PC-3 (cell line): ENCODE measurements at regions not wholly inside any gene's neighbourhood (a gene's known extent, or its start where the extent isn't known, plus 50 kb on each side); places are given as distances from the start of the nearest gene placed in this dataset.
A peak's percentile ranks its signal among the peaks of the same experiment; 100 is the strongest.
"Not testable (repeated sequence)": the region's sequence is repeated elsewhere in the genome, so short reads cannot be mapped to it uniquely, and the experiment has no call there.

Experiments used
- ATAC-seq: fragments of 200-7000 bp; cut with Tn5 transposase; 2 replicates; pipeline ENCODE4 v1.9.1; 2020; ENCODE audit warnings: mild to moderate bottlenecking, moderate library complexity
- BruUV-seq: library from RNA; stranded (reverse); fragments of 400-500 nt; replicated peaks from 2 replicates; lab custom pipeline; 2021; lab: Mats Ljungman, UMichigan
- CTCF ChIA-PET: fragments of 300-600 bp; sonication (Branson Sonifier 250); formaldehyde crosslinking; loops from one replicate; lab custom pipeline; 2022; ENCODE audit warnings: antibody characterized with exemption; lab: Charles Lee
- POLR2A ChIA-PET: fragments of 300-600 bp; sonication (Branson Sonifier 250); formaldehyde crosslinking; loops from one replicate; lab custom pipeline; 2022; ENCODE audit warnings: antibody characterized with exemption; ENCODE audit not compliant: unreplicated experiment; lab: Charles Lee
- DNase-seq: peaks from one replicate; pipeline ENCODE4 v3.0.0-alpha.2; 2015
- H2AFZ ChIP-seq: fragments of 300-600 bp; sonication (generic); 2 replicates; pipeline ENCODE4 v1.6.0; 2016; ENCODE audit warnings: antibody characterized with exemption, low read length
- H3F3A ChIP-seq: fragments of 300-600 bp; sonication (generic); one replicate; pipeline ENCODE4 v1.6.0; 2017; ENCODE audit warnings: antibody characterized with exemption, low read length, control low read depth, mild to moderate bottlenecking; ENCODE audit not compliant: unreplicated experiment
- H3K27ac ChIP-seq: fragments of 300-600 bp; sonication (generic); 2 replicates; pipeline ENCODE4 v1.5.1; 2016; ENCODE audit warnings: mild to moderate bottlenecking, low read length
- H3K27me3 ChIP-seq: fragments of 300-600 bp; sonication (generic); 2 replicates; pipeline ENCODE4 v1.6.1; 2016; ENCODE audit warnings: low read length, mixed read lengths
- H3K36me3 ChIP-seq: fragments of 300-600 bp; sonication (generic); 2 replicates; pipeline ENCODE4 v1.6.1; 2016; ENCODE audit warnings: low read depth, mixed run types, low read length, mixed read lengths
- H3K4me1 ChIP-seq: fragments of 300-600 bp; sonication (generic); 2 replicates; pipeline ENCODE4 v1.5.1; 2016; ENCODE audit warnings: low read length; ENCODE audit not compliant: insufficient read depth
- H3K4me2 ChIP-seq: fragments of 300-600 bp; sonication (generic); 2 replicates; pipeline ENCODE4 v1.6.0; 2016; ENCODE audit warnings: low read length
- H3K4me3 ChIP-seq: fragments of 300-600 bp; sonication (generic); 2 replicates; pipeline ENCODE4 v1.5.1; 2016; ENCODE audit warnings: mild to moderate bottlenecking, low read length, mixed read lengths
- H3K79me2 ChIP-seq: fragments of 300-600 bp; sonication (generic); 2 replicates; pipeline ENCODE4 v1.6.1; 2017; ENCODE audit warnings: low read length, mixed read lengths
- H3K9ac ChIP-seq: fragments of 300-600 bp; sonication (generic); 2 replicates; pipeline ENCODE4 v1.6.0; 2016; ENCODE audit warnings: mild to moderate bottlenecking, low read length
- H3K9me2 ChIP-seq: fragments of 300-600 bp; sonication (generic); replicated peaks from 2 replicates; pipeline ENCODE4 v1.6.1; 2016; ENCODE audit warnings: mixed run types, low read length, mixed read lengths
- H3K9me3 ChIP-seq: fragments of 300-600 bp; sonication (generic); 2 replicates; pipeline ENCODE4 v1.6.1; 2016; ENCODE audit warnings: low read length, mixed read lengths
- H4K20me1 ChIP-seq: fragments of 300-600 bp; sonication (generic); 2 replicates; pipeline ENCODE4 v1.6.1; 2016; ENCODE audit warnings: low read length, mixed read lengths
- EZH2 ChIP-seq: fragments of 300-600 bp; sonication (generic); IDR thresholded peaks from one replicate; pipeline ENCODE4 v1.6.1; 2017; ENCODE audit warnings: antibody characterized with exemption, mild to moderate bottlenecking, low read length; ENCODE audit not compliant: unreplicated experiment
- EZH2phosphoT487 ChIP-seq: fragments of 300-600 bp; sonication (generic); IDR thresholded peaks from 2 replicates; pipeline ENCODE4 v1.6.1; 2018; ENCODE audit warnings: mild to moderate bottlenecking, antibody characterized with exemption, low read length, borderline replicate concordance
- intact Hi-C: fragments of 100-400 bp; cut with micrococcal nuclease; formaldehyde crosslinking; loops from 2 replicates; pipeline ENCODE4 v1.9.0; 2023
- TF ChIP-seq, protein P1 (sequence below): fragments of 300-600 bp; sonication (generic); conservative IDR thresholded peaks from 2 replicates; pipeline ENCODE4 v1.5.1; 2017; ENCODE audit warnings: antibody characterized with exemption, low read depth, mild to moderate bottlenecking, low read length

DNA sequence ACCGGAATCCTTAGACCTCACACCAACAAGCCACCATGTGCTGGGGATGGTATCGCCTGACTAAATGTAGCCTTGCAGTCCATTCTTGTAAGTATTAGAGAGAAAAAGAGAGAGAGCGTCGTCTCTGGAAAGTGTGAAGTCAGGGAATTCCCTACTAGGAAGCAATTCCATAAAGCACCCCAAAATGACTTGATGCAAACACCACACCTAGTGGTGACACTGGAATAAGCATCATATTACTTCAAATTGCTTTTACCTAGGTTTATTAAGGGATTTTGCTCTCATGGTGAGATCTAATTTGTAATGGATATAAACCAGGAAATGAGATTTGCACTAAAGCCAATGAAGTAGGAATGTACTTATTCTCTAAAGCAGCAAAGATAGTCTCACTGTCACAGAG, 111.4 kb upstream of the METTL9 start:
- H3K9ac ChIP-seq, DNase-seq, CTCF ChIA-PET, H3K27ac ChIP-seq, POLR2A ChIA-PET, H3K9me2 ChIP-seq, H3K4me3 ChIP-seq, H4K20me1 ChIP-seq, H3K4me2 ChIP-seq, H3K27me3 ChIP-seq, BruUV-seq, H3K79me2 ChIP-seq, H3K36me3 ChIP-seq, H3K9me3 ChIP-seq, ATAC-seq, H3K4me1 ChIP-seq, intact Hi-C loops, H2AFZ ChIP-seq, H3F3A ChIP-seq: not testable (repeated sequence)

DNA sequence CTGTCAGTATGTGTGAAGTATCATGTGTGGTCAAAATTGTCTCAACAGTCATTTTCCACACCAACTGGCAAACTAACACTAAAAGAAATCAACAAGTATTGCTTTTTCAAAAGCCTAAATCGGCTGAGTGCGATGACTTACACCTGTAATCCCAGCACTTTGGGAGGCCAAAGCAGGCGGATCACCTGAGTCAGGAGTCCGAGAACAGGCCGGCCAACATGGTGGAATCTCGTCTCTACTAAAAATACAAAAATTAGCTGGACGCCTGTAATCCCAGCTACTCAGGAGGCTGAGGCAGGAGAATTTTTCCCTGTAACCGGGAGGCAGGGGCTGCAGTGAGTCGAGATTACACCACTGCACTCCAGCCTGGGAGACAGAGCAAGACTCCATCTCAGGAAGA, 100.3 kb upstream of the METTL9 start:
- CTCF ChIA-PET, H3K4me1 ChIP-seq, H2AFZ ChIP-seq, DNase-seq, H3K9ac ChIP-seq, H3K27me3 ChIP-seq, H3K9me2 ChIP-seq, H3K27ac ChIP-seq, H3F3A ChIP-seq, H3K36me3 ChIP-seq, POLR2A ChIA-PET, H3K9me3 ChIP-seq, H3K4me3 ChIP-seq, intact Hi-C loops, BruUV-seq, H3K4me2 ChIP-seq, ATAC-seq, H4K20me1 ChIP-seq: not testable (repeated sequence)
- peaks cover 16% of the 10 kb centered on the region for H3K79me2 ChIP-seq

DNA sequence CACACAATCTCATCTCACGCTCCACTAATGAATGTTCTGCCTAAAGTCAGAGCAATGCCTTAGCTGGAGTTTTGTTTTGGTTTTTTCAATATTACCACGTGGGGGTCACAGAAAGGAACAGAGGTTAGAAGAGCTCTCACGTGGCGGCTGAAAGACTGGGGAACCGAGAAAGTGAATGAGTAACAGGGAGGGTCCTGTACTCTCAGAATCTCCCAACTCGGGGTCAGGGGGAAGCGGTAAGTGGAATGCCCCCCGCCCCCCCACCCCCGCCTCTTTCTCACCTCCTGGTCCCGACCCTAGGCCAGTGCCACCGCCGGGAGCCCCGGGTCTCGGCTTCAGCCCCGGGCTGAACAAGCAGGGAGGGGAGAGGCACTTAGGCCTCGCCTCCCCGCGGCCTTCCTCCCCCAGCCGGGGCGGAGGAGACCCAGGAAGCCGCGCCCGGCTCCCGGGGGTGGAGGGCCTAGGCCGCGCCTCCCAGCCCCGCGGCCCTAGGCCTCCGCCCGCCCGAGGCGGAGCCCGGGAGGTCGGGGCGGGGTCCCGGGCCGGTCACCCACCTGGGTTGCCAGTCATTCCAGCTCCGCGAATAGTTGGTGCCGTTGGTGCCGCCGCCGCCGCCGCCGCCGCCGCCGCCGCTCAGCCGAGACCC, 98.0 kb upstream of the METTL9 start:
- H3K4me3 ChIP-seq = peak overlapping the region; percentile 86
- H3K27ac ChIP-seq = peak overlapping the region; percentile 83
- H3K9ac ChIP-seq = peak overlapping the region; percentile 91
- H3K27me3 ChIP-seq, intact Hi-C loops, H4K20me1 ChIP-seq, H3K36me3 ChIP-seq, POLR2A ChIA-PET, CTCF ChIA-PET, H3K4me1 ChIP-seq, BruUV-seq, H3K9me3 ChIP-seq, H3F3A ChIP-seq, H3K9me2 ChIP-seq: not testable (repeated sequence)
- H2AFZ ChIP-seq = 0 out of 2 replicates have a peak overlapping the region, but pooled peaks have one; percentile 50
- ATAC-seq (peak; percentile 65), DNase-seq (peak; percentile 69)
- peak overlapping the region; percentile 86 for H3K4me2 ChIP-seq
- peaks cover 29% of the 10 kb centered on the region for H3K79me2 ChIP-seq

DNA sequence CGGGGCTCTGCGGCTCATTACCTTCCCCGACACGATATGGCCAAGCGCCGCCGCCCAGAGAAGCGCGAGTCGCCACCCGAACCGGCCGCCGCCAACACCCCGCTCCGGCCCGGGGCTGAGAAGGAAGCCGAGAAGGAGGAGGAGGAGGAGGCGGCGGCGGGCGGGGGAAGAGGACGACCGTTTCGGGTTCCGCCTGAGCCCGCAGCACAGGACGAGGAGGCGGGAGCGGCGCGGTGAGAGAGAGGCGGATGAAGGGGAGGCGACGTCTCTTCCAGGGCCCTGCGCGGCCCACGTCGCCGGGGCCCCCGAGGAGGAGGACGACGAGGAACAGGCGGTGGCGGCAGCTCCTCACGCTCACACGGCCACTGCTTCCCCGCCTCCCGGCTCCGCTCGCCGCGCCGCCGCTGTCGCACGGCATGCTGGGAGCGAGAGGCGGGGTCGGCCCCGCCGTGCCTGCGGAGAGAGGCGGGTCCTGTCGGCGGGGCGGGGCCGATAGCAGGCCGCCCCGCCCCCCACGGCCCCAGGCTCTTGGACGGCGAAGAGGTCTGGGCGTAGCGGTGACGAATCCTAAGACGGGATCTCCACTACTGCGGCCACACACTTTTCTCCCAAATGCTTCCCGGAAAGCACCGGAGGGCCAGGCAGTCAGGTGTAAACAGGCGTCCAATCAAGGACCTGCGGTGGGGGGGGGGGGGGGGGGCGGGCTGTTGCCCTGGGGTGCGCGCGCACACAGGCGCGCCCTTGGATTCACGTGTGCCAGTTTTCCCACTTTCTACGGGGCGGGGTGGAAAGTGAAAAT, 97.3 kb upstream of the METTL9 start:
- Histone ChIP-seq H3K4me2 (peak overlapping the region; percentile 86), H3K27ac (peak overlapping the region; percentile 83), H3K27me3 (no peaks in the 10 kb centered on the region), H2AFZ (peak overlapping the region; percentile 50; the same call in 1 of the 2 replicates), H3K4me3 (peak overlapping the region; percentile 86), H3K9ac (peak overlapping the region; percentile 91), H3K79me2 (peaks cover 36% of the 10 kb centered on the region), H3K4me1 (0 out of 2 replicates have a peak, but pooled peaks cover 5% of the 10 kb centered on the region), H3K9me3 (no peaks in the 10 kb centered on the region), H3K36me3 (0 out of 2 replicates have a peak, but pooled peaks cover 3% of the 10 kb centered on the region), H4K20me1 (peaks cover 11% of the 10 kb centered on the region; the same call in 1 of the 2 replicates), H3F3A (no peaks in the 10 kb centered on the region), H3K9me2 (no peaks in the 10 kb centered on the region)
- peak; percentile 97 for DNase-seq
- intact Hi-C loops = no loop called here
- ATAC-seq = peak; percentile 92
- TF ChIP-seq, protein P1, sequence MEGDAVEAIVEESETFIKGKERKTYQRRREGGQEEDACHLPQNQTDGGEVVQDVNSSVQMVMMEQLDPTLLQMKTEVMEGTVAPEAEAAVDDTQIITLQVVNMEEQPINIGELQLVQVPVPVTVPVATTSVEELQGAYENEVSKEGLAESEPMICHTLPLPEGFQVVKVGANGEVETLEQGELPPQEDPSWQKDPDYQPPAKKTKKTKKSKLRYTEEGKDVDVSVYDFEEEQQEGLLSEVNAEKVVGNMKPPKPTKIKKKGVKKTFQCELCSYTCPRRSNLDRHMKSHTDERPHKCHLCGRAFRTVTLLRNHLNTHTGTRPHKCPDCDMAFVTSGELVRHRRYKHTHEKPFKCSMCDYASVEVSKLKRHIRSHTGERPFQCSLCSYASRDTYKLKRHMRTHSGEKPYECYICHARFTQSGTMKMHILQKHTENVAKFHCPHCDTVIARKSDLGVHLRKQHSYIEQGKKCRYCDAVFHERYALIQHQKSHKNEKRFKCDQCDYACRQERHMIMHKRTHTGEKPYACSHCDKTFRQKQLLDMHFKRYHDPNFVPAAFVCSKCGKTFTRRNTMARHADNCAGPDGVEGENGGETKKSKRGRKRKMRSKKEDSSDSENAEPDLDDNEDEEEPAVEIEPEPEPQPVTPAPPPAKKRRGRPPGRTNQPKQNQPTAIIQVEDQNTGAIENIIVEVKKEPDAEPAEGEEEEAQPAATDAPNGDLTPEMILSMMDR = no peak
- TF ChIP-seq EZH2 = no peak
- TF ChIP-seq EZH2phosphoT487 = no peak
- POLR2A ChIA-PET = no interaction called here
- CTCF ChIA-PET = no interaction called here
- BruUV-seq = no TSS peak

DNA sequence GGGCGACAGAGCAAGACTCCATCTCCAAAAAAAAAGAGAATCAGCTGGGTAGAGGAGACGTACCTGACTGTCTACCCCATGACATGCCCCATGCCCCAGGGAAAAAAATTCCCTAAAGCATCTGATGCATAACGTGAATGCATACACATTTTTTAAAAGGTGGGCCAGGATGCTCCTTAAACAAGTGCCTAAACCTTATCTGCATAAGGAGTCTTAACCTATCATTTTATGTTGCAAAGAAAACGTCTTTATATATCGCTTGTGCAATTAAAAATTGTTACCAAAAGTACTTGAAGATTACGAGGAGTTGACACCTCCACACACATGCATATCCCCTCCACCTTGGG, 95.8 kb upstream of the METTL9 start:
- H3F3A ChIP-seq, H2AFZ ChIP-seq, H3K4me3 ChIP-seq, ATAC-seq, H3K4me1 ChIP-seq, H3K36me3 ChIP-seq, H3K9me3 ChIP-seq, H3K4me2 ChIP-seq, CTCF ChIA-PET, H3K27ac ChIP-seq, POLR2A ChIA-PET, H3K9ac ChIP-seq, H3K27me3 ChIP-seq, intact Hi-C loops, DNase-seq, BruUV-seq, H3K9me2 ChIP-seq: not testable (repeated sequence)
- H4K20me1 ChIP-seq = peaks cover 22% of the 10 kb centered on the region
- peaks cover 51% of the 10 kb centered on the region for H3K79me2 ChIP-seq
